ENCODE measurements at regions not wholly inside any gene's neighbourhood (a gene's known extent, or its start where the extent isn't known, plus 50 kb on each side); places are given as distances from the start of the nearest gene placed in this dataset.
"Not testable (repeated sequence)": the region's sequence is repeated elsewhere in the genome, so short reads cannot be mapped to it uniquely, and the experiment has no call there.

GRCh38 chr21:35831230-35831629 lies 229.1 kb downstream of the SETD4 start:
- H3K4me3 ChIP-seq (ENCODE audit: low read length): no peak overlapping the region
- TF ChIP-seq ZNF274 (IDR thresholded peaks at IDR 0.05; ENCODE audit: low read depth, low read length): no peak

- TF ChIP-seq ZNF274 (IDR thresholded peaks at IDR 0.05; ENCODE audit: low read depth, low read length): no peak
These were observed 231.3 kb downstream of the SETD4 start for GRCh38 chr21:35829067-35829466.

GRCh38 chr21:35828161-35828560 lies 232.2 kb downstream of the SETD4 start:
- no peak for TF ChIP-seq ZNF274 (IDR thresholded peaks at IDR 0.05; ENCODE audit: low read depth, low read length)
- H3K4me3 ChIP-seq (ENCODE audit: low read length): no peak overlapping the region

More at GRCh38 chr21:35829067-35829466, 231.3 kb downstream of the SETD4 start:
- no peak overlapping the region for H3K4me3 ChIP-seq (ENCODE audit: low read length)

- no peak for TF ChIP-seq ZNF274 (IDR thresholded peaks at IDR 0.05; ENCODE audit: low read depth, low read length)
- no peak overlapping the region for H3K4me3 ChIP-seq (ENCODE audit: low read length)
These were observed 233.3 kb downstream of the SETD4 start for GRCh38 chr21:35827004-35827403.

- no peak for TF ChIP-seq ZNF274 (IDR thresholded peaks at IDR 0.05; ENCODE audit: low read depth, low read length)
- no peak overlapping the region for H3K4me3 ChIP-seq (ENCODE audit: low read length)
These were observed 234.7 kb downstream of the SETD4 start for GRCh38 chr21:35825370-35826353.

GRCh38 chr21:35824136-35824535 lies 236.2 kb downstream of the SETD4 start:
- no peak for TF ChIP-seq ZNF274 (IDR thresholded peaks at IDR 0.05; ENCODE audit: low read depth, low read length)
- no peak overlapping the region for H3K4me3 ChIP-seq (ENCODE audit: low read length)

GRCh38 chr21:35819134-35819533 lies 241.2 kb downstream of the SETD4 start:
- no peak overlapping the region for H3K4me3 ChIP-seq (ENCODE audit: low read length)
- no peak for TF ChIP-seq ZNF274 (IDR thresholded peaks at IDR 0.05; ENCODE audit: low read depth, low read length)

GRCh38 chr21:35818597-35818996 lies 241.7 kb downstream of the SETD4 start:
- no peak overlapping the region for H3K4me3 ChIP-seq (ENCODE audit: low read length)
- TF ChIP-seq ZNF274 (IDR thresholded peaks at IDR 0.05; ENCODE audit: low read depth, low read length): no peak

GRCh38 chr21:35814858-35815619 lies 245.3 kb downstream of the SETD4 start:
- no peak for TF ChIP-seq ZNF274 (IDR thresholded peaks at IDR 0.05; ENCODE audit: low read depth, low read length)
- H3K4me3 ChIP-seq (ENCODE audit: low read length): no peak overlapping the region

- no peak overlapping the region for H3K4me3 ChIP-seq (ENCODE audit: low read length)
- no peak for TF ChIP-seq ZNF274 (IDR thresholded peaks at IDR 0.05; ENCODE audit: low read depth, low read length)
These were observed 247.6 kb downstream of the SETD4 start for GRCh38 chr21:35812679-35813078.

GRCh38 chr21:35811191-35811806 lies 249.0 kb downstream of the SETD4 start:
- no peak overlapping the region for H3K4me3 ChIP-seq (ENCODE audit: low read length)

GRCh38 chr21:35810431-35810970 lies 249.8 kb downstream of the SETD4 start:
- no peak for TF ChIP-seq ZNF274 (IDR thresholded peaks at IDR 0.05; ENCODE audit: low read depth, low read length)
- no peak overlapping the region for H3K4me3 ChIP-seq (ENCODE audit: low read length)

More at GRCh38 chr21:35811191-35811806, 249.0 kb downstream of the SETD4 start:
- no peak for TF ChIP-seq ZNF274 (IDR thresholded peaks at IDR 0.05; ENCODE audit: low read depth, low read length)

GRCh38 chr21:35801391-35801790 lies 258.9 kb downstream of the SETD4 start:
- no peak overlapping the region for H3K4me3 ChIP-seq (ENCODE audit: low read length)
- no peak for TF ChIP-seq ZNF274 (IDR thresholded peaks at IDR 0.05; ENCODE audit: low read depth, low read length)

- not testable (repeated sequence) for H3K4me3 ChIP-seq (ENCODE audit: low read length)
These were observed 259.4 kb downstream of the SETD4 start for GRCh38 chr21:35800796-35801385.

Data from GM08714 (cell line).